ENCODE measurements at regions not wholly inside any gene's neighbourhood (a gene's known extent, or its start where the extent isn't known, plus 50 kb on each side); places are given as distances from the start of the nearest gene placed in this dataset.

DNA sequence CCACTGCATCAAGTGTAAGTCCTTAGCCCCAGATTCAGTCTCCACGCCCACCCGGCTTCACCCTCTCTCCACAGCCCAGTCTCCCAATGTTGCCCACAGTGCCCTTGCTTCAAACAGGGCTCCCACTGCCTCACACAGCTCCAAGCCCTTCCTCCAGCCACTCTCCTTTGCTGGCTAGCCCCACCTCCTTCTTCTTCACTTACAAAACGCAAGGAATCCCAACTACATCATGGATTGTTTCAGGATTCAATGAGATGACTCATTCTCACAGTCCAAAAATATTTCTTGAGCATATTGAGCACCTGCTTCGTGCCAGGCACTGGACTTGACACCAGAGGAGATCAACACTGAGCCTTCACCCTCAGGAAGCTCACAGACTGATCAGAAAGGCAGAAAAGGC is 533.5 kb downstream of the BUD13 start:
- TF ChIP-seq EZH2 (IDR thresholded peaks at IDR 0.05; ENCODE audit: low read depth, unreplicated experiment) (no peak), EZH2phosphoT487 (IDR thresholded peaks at IDR 0.05; ENCODE audit: unreplicated experiment) (no peak), POLR2AphosphoS5 (IDR thresholded peaks at IDR 0.05; ENCODE audit: low read depth) (no peak), STAT1 (IDR thresholded peaks at IDR 0.05; ENCODE audit: unreplicated experiment) (no peak), CREB1 (CRISPR knock-in tag; IDR thresholded peaks at IDR 0.05; ENCODE audit: low read depth) (no peak)
- TF ChIP-seq, protein P1, sequence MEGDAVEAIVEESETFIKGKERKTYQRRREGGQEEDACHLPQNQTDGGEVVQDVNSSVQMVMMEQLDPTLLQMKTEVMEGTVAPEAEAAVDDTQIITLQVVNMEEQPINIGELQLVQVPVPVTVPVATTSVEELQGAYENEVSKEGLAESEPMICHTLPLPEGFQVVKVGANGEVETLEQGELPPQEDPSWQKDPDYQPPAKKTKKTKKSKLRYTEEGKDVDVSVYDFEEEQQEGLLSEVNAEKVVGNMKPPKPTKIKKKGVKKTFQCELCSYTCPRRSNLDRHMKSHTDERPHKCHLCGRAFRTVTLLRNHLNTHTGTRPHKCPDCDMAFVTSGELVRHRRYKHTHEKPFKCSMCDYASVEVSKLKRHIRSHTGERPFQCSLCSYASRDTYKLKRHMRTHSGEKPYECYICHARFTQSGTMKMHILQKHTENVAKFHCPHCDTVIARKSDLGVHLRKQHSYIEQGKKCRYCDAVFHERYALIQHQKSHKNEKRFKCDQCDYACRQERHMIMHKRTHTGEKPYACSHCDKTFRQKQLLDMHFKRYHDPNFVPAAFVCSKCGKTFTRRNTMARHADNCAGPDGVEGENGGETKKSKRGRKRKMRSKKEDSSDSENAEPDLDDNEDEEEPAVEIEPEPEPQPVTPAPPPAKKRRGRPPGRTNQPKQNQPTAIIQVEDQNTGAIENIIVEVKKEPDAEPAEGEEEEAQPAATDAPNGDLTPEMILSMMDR (conservative IDR thresholded peaks at IDR 0.05; ENCODE audit: low read depth in 2 of 2) = no peak
- TF ChIP-seq, protein P2, sequence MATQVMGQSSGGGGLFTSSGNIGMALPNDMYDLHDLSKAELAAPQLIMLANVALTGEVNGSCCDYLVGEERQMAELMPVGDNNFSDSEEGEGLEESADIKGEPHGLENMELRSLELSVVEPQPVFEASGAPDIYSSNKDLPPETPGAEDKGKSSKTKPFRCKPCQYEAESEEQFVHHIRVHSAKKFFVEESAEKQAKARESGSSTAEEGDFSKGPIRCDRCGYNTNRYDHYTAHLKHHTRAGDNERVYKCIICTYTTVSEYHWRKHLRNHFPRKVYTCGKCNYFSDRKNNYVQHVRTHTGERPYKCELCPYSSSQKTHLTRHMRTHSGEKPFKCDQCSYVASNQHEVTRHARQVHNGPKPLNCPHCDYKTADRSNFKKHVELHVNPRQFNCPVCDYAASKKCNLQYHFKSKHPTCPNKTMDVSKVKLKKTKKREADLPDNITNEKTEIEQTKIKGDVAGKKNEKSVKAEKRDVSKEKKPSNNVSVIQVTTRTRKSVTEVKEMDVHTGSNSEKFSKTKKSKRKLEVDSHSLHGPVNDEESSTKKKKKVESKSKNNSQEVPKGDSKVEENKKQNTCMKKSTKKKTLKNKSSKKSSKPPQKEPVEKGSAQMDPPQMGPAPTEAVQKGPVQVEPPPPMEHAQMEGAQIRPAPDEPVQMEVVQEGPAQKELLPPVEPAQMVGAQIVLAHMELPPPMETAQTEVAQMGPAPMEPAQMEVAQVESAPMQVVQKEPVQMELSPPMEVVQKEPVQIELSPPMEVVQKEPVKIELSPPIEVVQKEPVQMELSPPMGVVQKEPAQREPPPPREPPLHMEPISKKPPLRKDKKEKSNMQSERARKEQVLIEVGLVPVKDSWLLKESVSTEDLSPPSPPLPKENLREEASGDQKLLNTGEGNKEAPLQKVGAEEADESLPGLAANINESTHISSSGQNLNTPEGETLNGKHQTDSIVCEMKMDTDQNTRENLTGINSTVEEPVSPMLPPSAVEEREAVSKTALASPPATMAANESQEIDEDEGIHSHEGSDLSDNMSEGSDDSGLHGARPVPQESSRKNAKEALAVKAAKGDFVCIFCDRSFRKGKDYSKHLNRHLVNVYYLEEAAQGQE (IDR thresholded peaks at IDR 0.05; ENCODE audit: unreplicated experiment) = no peak
